Activated naive CD8-positive, alpha-beta T cell treated with anti-CD3 and anti-CD28 coated beads, Interleukin-2, amount 50 U/mL, for 16 hours (primary cell): ENCODE measurements at regions not wholly inside any gene's neighbourhood (a gene's known extent, or its start where the extent isn't known, plus 50 kb on each side); places are given as distances from the start of the nearest gene placed in this dataset.

ENCODE experiments used
- DNase-seq: peaks from one replicate; pipeline ENCODE4 v3.0.0-alpha.2; 2020; ENCODE audit warnings: low read depth, low spot score

GRCh38 chr9:105828171-105828570 is 133.8 kb downstream of the TMEM38B start:
- DNase-seq, result no peak

GRCh38 chr9:105828596-105829213 is 134.4 kb downstream of the TMEM38B start:
- no peak for DNase-seq

GRCh38 chr9:105830461-105830860 is 136.1 kb downstream of the TMEM38B start:
- DNase-seq, result no peak

- DNase-seq, result no peak
These were observed 137.9 kb downstream of the TMEM38B start for GRCh38 chr9:105832096-105832710.

- no peak for DNase-seq
These were observed 139.1 kb downstream of the TMEM38B start for GRCh38 chr9:105833271-105833975.

GRCh38 chr9:105834404-105834803 is 140.1 kb downstream of the TMEM38B start:
- DNase-seq, result no peak

DNA sequence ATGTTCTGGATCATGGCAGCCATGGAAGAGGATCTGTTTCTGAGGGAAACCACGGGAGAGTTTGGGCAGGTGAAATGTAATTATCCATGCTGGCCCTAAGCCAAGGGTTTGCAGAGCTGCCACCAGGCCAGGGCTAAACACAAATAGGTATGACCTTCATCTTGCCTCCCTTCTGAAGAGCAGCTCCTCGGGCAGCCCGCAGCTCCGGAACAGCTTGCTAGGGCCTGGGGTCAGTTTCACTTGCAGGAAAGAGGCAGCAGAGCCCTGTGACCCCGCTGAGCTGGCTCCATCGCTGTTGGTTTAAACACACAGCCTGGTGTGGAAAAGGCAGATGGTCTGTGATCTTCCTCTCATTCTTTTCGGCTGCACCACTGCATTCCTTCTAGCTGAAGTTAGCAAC is 141.4 kb downstream of the TMEM38B start:
- DNase-seq, result no peak

DNA sequence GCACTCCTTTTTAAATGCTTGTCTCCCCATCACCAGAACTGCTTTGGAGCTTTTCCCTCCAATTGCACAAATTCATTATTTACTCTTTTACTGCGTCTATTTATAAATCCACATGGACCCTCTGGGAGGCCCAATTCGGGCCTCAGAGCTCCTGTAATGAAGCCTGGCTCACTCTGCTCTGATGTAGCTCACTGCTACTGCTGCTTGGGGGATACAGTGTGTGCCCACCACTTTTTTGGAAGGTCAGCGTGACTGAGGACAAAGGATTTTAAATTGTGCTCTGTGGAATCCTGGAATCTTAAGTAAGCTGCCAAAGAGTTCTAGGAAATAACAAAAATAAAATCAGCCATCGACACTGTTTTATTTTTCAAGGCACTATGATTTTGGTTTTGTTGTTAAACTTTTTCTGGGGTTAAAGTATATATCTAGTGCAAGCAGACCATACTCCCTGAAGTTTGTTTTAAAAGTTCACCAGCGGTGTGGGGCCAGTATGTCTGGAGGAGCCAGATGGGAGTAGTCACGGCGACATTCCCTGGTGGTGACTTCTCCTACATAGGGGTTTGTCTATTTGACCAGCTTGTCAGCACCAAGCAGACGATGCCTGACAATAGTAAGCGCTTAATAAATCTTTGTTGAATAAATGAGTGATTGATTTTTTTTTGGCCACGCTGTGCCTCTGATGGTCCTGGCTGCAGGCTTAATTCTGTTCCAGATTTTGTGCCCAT is 142.8 kb downstream of the TMEM38B start:
- no peak for DNase-seq

DNA sequence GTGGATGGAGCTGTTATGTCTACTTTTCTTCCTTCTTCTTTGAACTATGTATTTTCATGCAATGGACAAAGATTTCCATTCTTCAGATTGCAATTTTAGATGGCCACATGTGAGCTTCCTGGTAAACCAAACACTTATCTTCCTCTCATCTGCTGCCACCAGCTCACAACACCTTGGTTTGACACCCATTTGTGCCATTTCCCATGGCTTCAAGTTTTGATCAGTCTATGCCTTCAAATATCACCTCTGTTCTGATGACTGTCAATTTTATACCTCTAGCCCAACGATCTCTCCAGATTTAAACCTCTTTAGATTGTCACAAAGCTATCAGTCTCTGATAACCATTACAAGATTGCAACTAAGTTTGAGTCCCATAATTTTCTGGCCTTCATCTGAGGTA is 147.2 kb downstream of the TMEM38B start:
- DNase-seq, result no peak

DNA sequence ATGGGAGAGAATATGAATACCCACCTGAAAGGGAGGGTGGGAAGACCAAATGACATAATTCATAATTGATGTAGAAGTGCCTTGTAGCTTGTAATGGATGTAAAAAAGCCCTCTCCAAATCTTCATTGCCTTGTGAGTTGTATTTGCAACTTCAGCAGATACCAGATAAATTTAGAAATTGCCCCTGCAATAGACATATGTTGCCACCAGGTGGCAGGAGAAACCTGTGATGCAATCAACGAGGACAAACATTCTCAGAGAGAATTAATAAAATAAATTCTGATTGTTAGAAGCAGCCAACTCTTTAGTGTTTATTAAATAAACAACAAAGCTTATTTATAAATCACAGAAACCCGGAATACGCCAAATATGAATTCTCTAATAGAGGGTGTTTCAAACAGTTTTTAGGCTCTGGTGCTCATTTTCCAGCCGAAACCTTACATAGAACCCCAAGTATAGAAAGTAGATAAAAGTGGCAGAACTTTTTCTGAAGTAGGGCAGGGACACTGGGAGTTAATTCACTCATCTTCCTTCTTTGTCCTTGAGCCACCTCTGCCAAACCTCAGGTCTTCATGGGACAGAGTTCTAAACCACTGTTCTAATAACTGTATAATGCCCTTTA is 147.8 kb downstream of the TMEM38B start:
- DNase-seq, result no peak

- DNase-seq, result no peak
These were observed 152.5 kb downstream of the TMEM38B start for GRCh38 chr9:105846825-105847224.

GRCh38 chr9:105850852-105851500 is 156.6 kb downstream of the TMEM38B start:
- no peak for DNase-seq

- no peak for DNase-seq
These were observed 159.9 kb downstream of the TMEM38B start for GRCh38 chr9:105854026-105854782.

GRCh38 chr9:105854783-105855724 is 160.7 kb downstream of the TMEM38B start:
- no peak for DNase-seq

GRCh38 chr9:105855987-105856386 is 161.6 kb downstream of the TMEM38B start:
- no peak for DNase-seq

DNA sequence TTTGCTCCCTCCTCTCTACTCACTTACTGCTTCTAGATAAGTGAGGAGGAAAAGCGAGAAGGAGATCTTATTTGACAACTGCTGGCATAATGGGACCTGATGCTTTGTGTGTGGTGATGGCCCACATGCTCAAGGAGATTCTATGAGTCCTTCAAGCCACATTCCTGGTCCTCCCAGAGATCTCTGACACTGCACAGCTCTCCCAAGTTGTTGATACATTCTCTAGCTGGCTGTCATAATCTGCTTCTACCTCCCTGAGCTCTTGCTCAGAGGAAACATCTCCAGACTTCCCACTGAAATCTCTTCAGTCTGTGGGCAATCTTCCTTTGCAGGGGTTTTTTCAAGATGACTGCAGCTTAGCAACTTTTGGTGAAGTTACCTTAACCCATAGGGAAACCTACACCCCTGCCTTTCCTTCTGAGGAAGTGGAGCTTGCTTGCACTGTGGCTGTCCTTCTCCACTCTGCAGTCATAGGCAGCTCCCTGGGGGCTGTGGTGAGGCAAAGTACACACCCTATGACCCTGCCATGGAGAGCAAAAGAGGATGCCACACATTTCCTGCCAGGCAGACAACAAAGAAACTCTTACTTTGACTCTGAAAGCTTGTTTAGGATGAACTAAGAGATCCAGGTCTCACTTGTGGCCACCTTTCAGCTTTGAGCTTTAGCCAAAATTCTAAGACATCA is 163.8 kb downstream of the TMEM38B start:
- no peak for DNase-seq

DNA sequence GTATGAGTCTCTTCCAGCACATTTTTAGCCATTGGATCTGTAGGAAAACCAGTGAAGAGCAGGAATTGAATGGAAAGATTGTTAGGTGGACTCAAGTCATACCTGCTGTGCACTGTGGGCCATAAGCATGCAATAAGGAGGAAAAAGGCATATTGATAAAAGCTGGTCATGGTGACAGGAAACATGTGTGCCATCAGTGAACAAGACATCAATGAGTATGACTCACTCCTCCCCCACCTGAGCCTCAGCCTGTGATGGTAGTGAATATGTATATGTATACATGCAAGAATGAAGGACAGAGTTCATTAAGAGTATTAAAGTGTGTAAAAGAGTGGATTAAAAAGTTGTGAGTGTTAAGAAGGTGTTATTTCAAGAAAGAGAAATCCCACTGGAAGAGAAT is 164.5 kb downstream of the TMEM38B start:
- DNase-seq, result no peak

DNA sequence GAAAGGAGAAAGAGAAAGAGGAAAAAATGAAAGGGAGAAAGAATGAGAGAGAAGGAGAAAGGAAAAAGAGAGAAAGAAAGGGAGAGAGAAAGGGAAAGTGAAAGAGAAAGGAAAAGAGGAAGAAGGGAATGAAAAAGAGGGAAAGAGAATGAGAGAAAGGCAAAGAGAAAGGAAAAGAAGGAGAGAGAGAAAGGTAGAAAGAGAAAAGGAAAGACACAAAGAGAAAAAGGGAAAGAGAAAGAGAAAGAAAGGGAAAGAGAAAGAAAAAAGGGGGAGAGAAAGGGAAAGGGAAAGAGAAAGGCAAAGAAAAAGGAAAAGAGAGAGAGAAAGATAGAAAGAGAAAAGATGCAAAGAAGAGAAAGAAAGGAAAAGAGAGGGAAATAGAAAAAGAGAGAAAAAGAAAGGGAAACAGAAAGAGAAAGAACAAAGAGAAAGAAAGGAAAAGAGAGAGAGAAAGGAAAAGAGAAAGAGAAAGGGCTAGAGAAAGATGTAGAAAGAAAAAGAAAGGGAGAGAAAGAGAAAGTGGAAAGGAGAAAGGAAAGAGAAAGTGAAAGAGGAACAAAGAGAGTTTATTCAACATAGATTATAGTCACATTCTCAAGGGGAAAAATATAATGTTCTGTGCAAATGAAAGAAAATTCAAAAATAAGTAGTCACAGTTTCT is 165.2 kb downstream of the TMEM38B start:
- no peak for DNase-seq
